ENCODE measurements at regions not wholly inside any gene's neighbourhood (a gene's known extent, or its start where the extent isn't known, plus 50 kb on each side); places are given as distances from the start of the nearest gene placed in this dataset.

GRCh38 chr2:151043484-151043883, 218.2 kb downstream of the RBM43 start:
- Mint-ChIP-seq H3K27ac (no peak overlapping the region), H3K36me3 (no peaks in the 10 kb centered on the region), H3K4me3 (no peak overlapping the region), H3K9me3 (no peaks in the 10 kb centered on the region), H3K27me3 (peaks cover 0 to 11% of the 10 kb centered on the region in 2 donors), H3K4me1 (no peaks in the 10 kb centered on the region)
- Histone ChIP-seq H3K36me3 (ENCODE audit: insufficient read depth, low read length) (no peaks in the 10 kb centered on the region), H3K27ac (ENCODE audit: low read depth, low read length) (no peak overlapping the region), H3K4me3 (ENCODE audit: low read length in 2 of 2) (no peak overlapping the region), H3K27me3 (ENCODE audit: insufficient read depth, low read length) (no peaks in the 10 kb centered on the region), H3K9me3 (ENCODE audit: control insufficient read depth in 1 of 2, low read length in 2 of 2) (no peaks in the 10 kb centered on the region), H3K4me1 (ENCODE audit: insufficient read depth, low read length) (no peaks in the 10 kb centered on the region)
- CTCF ChIA-PET (ENCODE audit: partially characterized antibody), result interaction anchor here (3.5 kb wide), 1 partner anchor 8 kb away, joined by 21 read pairs; no protein-coding TSS in a partner anchor
- DNase-seq, result no peak
- intact Hi-C loops (cut with micrococcal nuclease), result no loop called here
- POLR2A ChIA-PET (ENCODE audit: partially characterized antibody), result no interaction called here

- Mint-ChIP-seq H3K27ac (no peak overlapping the region), H3K27me3 (peaks cover 0 to 14% of the 10 kb centered on the region in 2 donors), H3K4me3 (no peak overlapping the region), H3K9me3 (no peaks in the 10 kb centered on the region), H3K4me1 (no peaks in the 10 kb centered on the region), H3K36me3 (no peaks in the 10 kb centered on the region)
- H3K36me3 ChIP-seq (ENCODE audit: insufficient read depth, low read length), result no peaks in the 10 kb centered on the region
- H3K27ac ChIP-seq (ENCODE audit: low read depth, low read length), result no peak overlapping the region
- no peaks in the 10 kb centered on the region for H3K9me3 ChIP-seq (ENCODE audit: control insufficient read depth in 1 of 2, low read length in 2 of 2)
- no peak overlapping the region for H3K4me3 ChIP-seq (ENCODE audit: low read length in 2 of 2)
- ChIA-PET CTCF (ENCODE audit: partially characterized antibody) (interaction anchor here (3.5 kb wide), 1 partner anchor 9 kb away, joined by 21 read pairs; no protein-coding TSS in a partner anchor), POLR2A (ENCODE audit: partially characterized antibody) (no interaction called here)
- no peaks in the 10 kb centered on the region for H3K4me1 ChIP-seq (ENCODE audit: insufficient read depth, low read length)
- H3K27me3 ChIP-seq (ENCODE audit: insufficient read depth, low read length), result no peaks in the 10 kb centered on the region
- DNase-seq, result no peak
- intact Hi-C loops (cut with micrococcal nuclease), result no loop called here
Observed at GRCh38 chr2:151042964-151043363, 218.7 kb downstream of the RBM43 start.

DNA sequence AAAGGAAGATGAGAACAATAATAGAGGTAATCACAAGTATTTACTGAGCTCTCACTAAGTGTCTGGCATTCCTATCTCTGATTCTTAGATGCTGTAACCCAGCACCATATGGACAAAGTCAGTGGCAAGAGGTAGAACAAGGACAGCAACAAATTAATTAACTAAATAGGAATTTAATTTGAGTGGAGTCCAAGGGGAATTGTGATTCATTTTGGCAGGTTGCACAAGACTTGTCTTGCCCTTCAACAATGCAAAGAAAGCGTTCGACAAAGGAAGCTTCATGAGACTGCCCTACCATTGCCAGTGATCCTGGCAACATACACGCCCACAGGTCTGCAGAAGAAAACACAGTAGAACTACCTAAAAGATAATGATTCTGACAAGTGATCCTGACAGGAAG, 221.6 kb downstream of the RBM43 start:
- Mint-ChIP-seq H3K36me3 (no peaks in the 10 kb centered on the region), H3K9me3 (no peaks in the 10 kb centered on the region), H3K27me3 (peaks cover under 1 to 17% of the 10 kb centered on the region in 2 donors), H3K4me3 (no peak overlapping the region), H3K4me1 (no peaks in the 10 kb centered on the region), H3K27ac (no peak overlapping the region)
- ChIA-PET CTCF (ENCODE audit: partially characterized antibody) (interaction anchor here (1.9 kb wide), 1 partner anchor 12 kb away, joined by 6 read pairs; no protein-coding TSS in a partner anchor), POLR2A (ENCODE audit: partially characterized antibody) (no interaction called here)
- no peak for DNase-seq
- no peaks in the 10 kb centered on the region for H3K9me3 ChIP-seq (ENCODE audit: control insufficient read depth in 1 of 2, low read length in 2 of 2)
- no peak overlapping the region for H3K4me3 ChIP-seq (ENCODE audit: low read length in 2 of 2)
- H3K27me3 ChIP-seq (ENCODE audit: insufficient read depth, low read length), result no peaks in the 10 kb centered on the region
- H3K36me3 ChIP-seq (ENCODE audit: insufficient read depth, low read length), result no peaks in the 10 kb centered on the region
- no peaks in the 10 kb centered on the region for H3K4me1 ChIP-seq (ENCODE audit: insufficient read depth, low read length)
- no peak overlapping the region for H3K27ac ChIP-seq (ENCODE audit: low read depth, low read length)
- intact Hi-C loops (cut with micrococcal nuclease), result no loop called here

DNA sequence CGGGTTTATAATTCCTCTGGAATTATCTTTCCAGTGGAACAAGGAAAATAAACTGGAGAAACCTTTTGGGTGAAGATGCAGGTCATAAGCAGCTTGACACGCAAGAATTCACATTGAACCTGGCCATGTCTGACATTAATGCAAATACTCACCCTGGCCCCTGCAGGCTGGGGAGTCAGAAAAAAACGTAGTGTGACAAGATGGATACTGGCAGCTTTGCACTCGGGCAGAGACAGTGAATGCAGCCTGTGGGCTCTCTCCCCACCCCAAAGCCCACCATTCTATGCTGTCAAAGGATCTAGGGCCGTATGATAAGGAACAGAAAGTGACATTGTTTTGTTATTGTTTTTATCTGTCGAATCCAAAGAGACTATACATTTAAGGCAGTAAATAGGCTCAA, 223.1 kb downstream of the RBM43 start:
- Mint-ChIP-seq H3K4me3 (no peak overlapping the region), H3K27ac (no peak overlapping the region), H3K27me3 (peaks cover 5 to 19% of the 10 kb centered on the region in 2 donors), H3K36me3 (no peaks in the 10 kb centered on the region), H3K4me1 (no peaks in the 10 kb centered on the region), H3K9me3 (no peaks in the 10 kb centered on the region)
- no peak for DNase-seq
- Histone ChIP-seq H3K4me3 (ENCODE audit: low read length in 2 of 2) (no peak overlapping the region), H3K9me3 (ENCODE audit: control insufficient read depth in 1 of 2, low read length in 2 of 2) (no peaks in the 10 kb centered on the region), H3K27ac (ENCODE audit: low read depth, low read length) (no peak overlapping the region), H3K4me1 (ENCODE audit: insufficient read depth, low read length) (no peaks in the 10 kb centered on the region), H3K36me3 (ENCODE audit: insufficient read depth, low read length) (no peaks in the 10 kb centered on the region), H3K27me3 (ENCODE audit: insufficient read depth, low read length) (no peaks in the 10 kb centered on the region)
- intact Hi-C loops (cut with micrococcal nuclease), result no loop called here
- POLR2A ChIA-PET (ENCODE audit: partially characterized antibody), result no interaction called here
- CTCF ChIA-PET (ENCODE audit: partially characterized antibody), result interaction anchor here (1.9 kb wide), 1 partner anchor 13 kb away, joined by 6 read pairs; no protein-coding TSS in a partner anchor

GRCh38 chr2:151037434-151037833, 224.2 kb downstream of the RBM43 start:
- Histone ChIP-seq H3K27ac (ENCODE audit: low read depth, low read length) (no peak overlapping the region), H3K4me1 (ENCODE audit: insufficient read depth, low read length) (no peaks in the 10 kb centered on the region), H3K4me3 (ENCODE audit: low read length in 2 of 2) (no peak overlapping the region), H3K36me3 (ENCODE audit: insufficient read depth, low read length) (no peaks in the 10 kb centered on the region), H3K9me3 (ENCODE audit: control insufficient read depth in 1 of 2, low read length in 2 of 2) (no peaks in the 10 kb centered on the region), H3K27me3 (ENCODE audit: insufficient read depth, low read length) (no peaks in the 10 kb centered on the region)
- Mint-ChIP-seq H3K4me1 (no peaks in the 10 kb centered on the region), H3K27me3 (peaks cover 5 to 23% of the 10 kb centered on the region in 2 donors), H3K9me3 (no peaks in the 10 kb centered on the region), H3K4me3 (no peak overlapping the region), H3K27ac (no peak overlapping the region), H3K36me3 (no peaks in the 10 kb centered on the region)
- ChIA-PET CTCF (ENCODE audit: partially characterized antibody) (no interaction called here), POLR2A (ENCODE audit: partially characterized antibody) (no interaction called here)
- intact Hi-C loops (cut with micrococcal nuclease), result no loop called here
- DNase-seq, result no peak

- Histone ChIP-seq H3K9me3 (ENCODE audit: control insufficient read depth in 1 of 2, low read length in 2 of 2) (no peaks in the 10 kb centered on the region), H3K27ac (ENCODE audit: low read depth, low read length) (no peak overlapping the region), H3K4me3 (ENCODE audit: low read length in 2 of 2) (no peak overlapping the region), H3K27me3 (ENCODE audit: insufficient read depth, low read length) (no peaks in the 10 kb centered on the region), H3K4me1 (ENCODE audit: insufficient read depth, low read length) (no peaks in the 10 kb centered on the region), H3K36me3 (ENCODE audit: insufficient read depth, low read length) (no peaks in the 10 kb centered on the region)
- Mint-ChIP-seq H3K27ac (no peak overlapping the region), H3K9me3 (no peaks in the 10 kb centered on the region), H3K4me1 (peaks cover 0 to 12% (median 6%) of the 10 kb centered on the region in 4 donors), H3K4me3 (peak overlapping the region in 1 of 8 donors; percentile 69), H3K27me3 (peaks cover 8 to 22% of the 10 kb centered on the region in 2 donors), H3K36me3 (no peaks in the 10 kb centered on the region)
- DNase-seq, result no peak
- intact Hi-C loops (cut with micrococcal nuclease), result no loop called here
- ChIA-PET CTCF (ENCODE audit: partially characterized antibody) (no interaction called here), POLR2A (ENCODE audit: partially characterized antibody) (no interaction called here)
Observed at GRCh38 chr2:151033271-151034248, 228.1 kb downstream of the RBM43 start.

GRCh38 chr2:151032741-151033191, 228.9 kb downstream of the RBM43 start:
- Histone ChIP-seq H3K36me3 (ENCODE audit: insufficient read depth, low read length) (no peaks in the 10 kb centered on the region), H3K4me1 (ENCODE audit: insufficient read depth, low read length) (no peaks in the 10 kb centered on the region), H3K27me3 (ENCODE audit: insufficient read depth, low read length) (no peaks in the 10 kb centered on the region), H3K9me3 (ENCODE audit: control insufficient read depth in 1 of 2, low read length in 2 of 2) (no peaks in the 10 kb centered on the region), H3K4me3 (ENCODE audit: low read length in 2 of 2) (no peak overlapping the region), H3K27ac (ENCODE audit: low read depth, low read length) (no peak overlapping the region)
- POLR2A ChIA-PET (ENCODE audit: partially characterized antibody), result no interaction called here
- Mint-ChIP-seq H3K4me1 (peaks cover 0 to 12% (median 6%) of the 10 kb centered on the region in 4 donors), H3K9me3 (no peaks in the 10 kb centered on the region), H3K27me3 (peaks cover 8 to 18% of the 10 kb centered on the region in 2 donors), H3K36me3 (no peaks in the 10 kb centered on the region), H3K4me3 (no peak overlapping the region), H3K27ac (no peak overlapping the region)
- CTCF ChIA-PET (ENCODE audit: partially characterized antibody), result no interaction called here
- no peak for DNase-seq
- intact Hi-C loops (cut with micrococcal nuclease), result no loop called here

Data from CD4-positive, alpha-beta memory T cell (primary cell).